ENCODE measurements at regions not wholly inside any gene's neighbourhood (a gene's known extent, or its start where the extent isn't known, plus 50 kb on each side); places are given as distances from the start of the nearest gene placed in this dataset.
"Not testable (repeated sequence)": the region's sequence is repeated elsewhere in the genome, so short reads cannot be mapped to it uniquely, and the experiment has no call there.

DNA sequence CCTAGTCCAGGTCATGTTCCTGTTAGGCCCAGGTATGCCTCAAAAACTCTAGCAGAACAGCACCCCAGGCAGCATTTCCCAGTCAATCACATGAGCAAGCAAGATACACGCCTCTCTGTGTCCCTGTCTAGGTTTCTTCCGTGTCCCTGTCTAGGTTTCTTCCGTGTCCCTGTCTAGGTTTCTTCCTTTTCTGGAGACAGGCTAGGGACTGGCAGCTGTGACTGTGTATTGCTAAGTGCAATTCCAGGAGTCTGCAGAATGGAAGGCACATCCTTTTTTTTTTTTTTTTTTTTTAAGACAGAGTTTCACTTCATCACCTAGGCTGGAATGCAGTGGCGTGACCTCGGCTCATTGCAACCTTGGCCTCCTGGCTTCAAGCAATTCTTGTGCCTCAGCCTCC, 77.6 kb downstream of the SETD4 start:
- peaks cover 0 to 8% (median 4%) of the 10 kb centered on the region in 11 donors for H3K9me3 Mint-ChIP-seq
- H3K27ac Mint-ChIP-seq = no peak overlapping the region
- Histone ChIP-seq H3K4me1 (ENCODE audit: control insufficient read depth in 2 of 2, insufficient read depth in 2 of 2, low read length in 2 of 2) (no peaks in the 10 kb centered on the region), H3K27me3 (ENCODE audit: control insufficient read depth in 2 of 2, insufficient read depth in 2 of 2, low read length in 2 of 2) (no peaks in the 10 kb centered on the region), H3K4me3 (ENCODE audit: low read length) (no peak overlapping the region), H3K27ac (ENCODE audit: low read depth, low read length) (no peak overlapping the region), H3K9me3 (ENCODE audit: control insufficient read depth in 2 of 3, low read length in 3 of 3) (no peaks in the 10 kb centered on the region), H3K36me3 (ENCODE audit: control insufficient read depth in 2 of 3, insufficient read depth in 3 of 3, low read length in 3 of 3) (no peaks in the 10 kb centered on the region)
- ChIA-PET POLR2A (no interaction called here), CTCF (interaction anchor here (0.5 kb wide), 1 partner anchor 652 kb away, joined by 3 read pairs; no protein-coding TSS in a partner anchor)
- DNase-seq (no peak), ATAC-seq (no peak)
- intact Hi-C loops (cut with micrococcal nuclease) = no loop called here
- H3K36me3 Mint-ChIP-seq = no peaks in the 10 kb centered on the region
- H3K27me3 Mint-ChIP-seq = peaks cover 2 to 31% (median 5%) of the 10 kb centered on the region in 5 donors
- no peak overlapping the region for H3K4me3 Mint-ChIP-seq
- no peaks in the 10 kb centered on the region for H3K4me1 Mint-ChIP-seq

DNA sequence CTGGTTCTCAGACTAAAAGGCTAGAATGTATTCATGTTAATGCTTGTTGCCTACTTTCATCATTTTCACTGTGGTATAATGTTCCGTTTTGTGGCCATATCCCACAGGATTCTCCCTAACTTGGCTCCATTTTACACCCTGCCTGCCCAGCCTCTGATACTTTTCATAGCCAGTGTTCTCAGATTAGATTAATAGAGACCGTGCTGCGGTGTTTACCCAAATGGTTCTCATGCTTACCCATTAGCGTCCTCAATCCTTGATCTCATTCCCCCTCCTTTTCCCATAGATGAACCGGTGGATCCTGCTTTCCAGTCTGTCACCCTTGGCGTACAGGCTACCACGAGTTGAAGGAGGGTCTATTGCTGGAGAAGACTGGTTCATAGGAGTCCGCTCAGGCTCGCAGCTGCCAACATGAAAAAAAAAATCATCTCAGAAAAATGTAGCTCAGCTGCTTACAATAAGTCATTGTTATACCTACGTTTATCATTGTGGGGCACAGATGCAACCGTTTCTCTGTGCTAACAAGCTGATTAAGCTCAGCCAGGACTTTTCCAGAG, 78.7 kb downstream of the SETD4 start:
- no peaks in the 10 kb centered on the region for H3K36me3 Mint-ChIP-seq
- peaks cover 2 to 34% (median 5%) of the 10 kb centered on the region in 5 donors for H3K27me3 Mint-ChIP-seq
- intact Hi-C loops (cut with micrococcal nuclease) = no loop called here
- POLR2A ChIA-PET = no interaction called here
- no peak for DNase-seq
- CTCF ChIA-PET = no interaction called here
- no peak overlapping the region for H3K4me3 ChIP-seq (ENCODE audit: low read length)
- H3K4me3 Mint-ChIP-seq = no peak overlapping the region
- no peaks in the 10 kb centered on the region for H3K4me1 Mint-ChIP-seq
- no peak overlapping the region for H3K27ac ChIP-seq (ENCODE audit: low read depth, low read length)
- H3K27ac Mint-ChIP-seq = no peak overlapping the region
- ATAC-seq = no peak
- H3K4me1 ChIP-seq (ENCODE audit: control insufficient read depth in 2 of 2, insufficient read depth in 2 of 2, low read length in 2 of 2) = no peaks in the 10 kb centered on the region
- H3K27me3 ChIP-seq (ENCODE audit: control insufficient read depth in 2 of 2, insufficient read depth in 2 of 2, low read length in 2 of 2) = no peaks in the 10 kb centered on the region
- H3K36me3 ChIP-seq (ENCODE audit: control insufficient read depth in 2 of 3, insufficient read depth in 3 of 3, low read length in 3 of 3) = no peaks in the 10 kb centered on the region
- H3K9me3 Mint-ChIP-seq = peaks cover 0 to 8% (median 4%) of the 10 kb centered on the region in 11 donors
- no peaks in the 10 kb centered on the region for H3K9me3 ChIP-seq (ENCODE audit: control insufficient read depth in 2 of 3, low read length in 3 of 3)

DNA sequence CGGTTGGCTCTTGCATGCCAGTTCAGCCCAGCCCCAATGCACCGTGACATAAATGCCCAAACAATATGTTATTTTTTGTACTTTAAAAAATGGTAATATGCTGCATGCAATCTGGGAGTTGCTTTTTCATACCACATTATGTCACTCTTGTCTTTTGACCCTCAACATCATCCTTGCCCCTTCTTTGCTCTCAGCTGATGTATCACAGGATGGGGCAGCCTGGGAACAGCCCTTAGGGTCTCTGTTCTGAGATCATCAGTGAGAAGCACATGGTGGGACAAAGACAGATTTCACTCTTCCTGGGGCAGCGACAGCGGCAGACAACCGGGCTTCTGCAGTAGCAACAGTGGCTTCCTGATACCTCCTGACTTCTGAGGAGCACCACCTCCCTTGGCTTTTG, 79.5 kb downstream of the SETD4 start:
- intact Hi-C loops (cut with micrococcal nuclease) = no loop called here
- Histone ChIP-seq H3K4me3 (ENCODE audit: low read length) (no peak overlapping the region), H3K27me3 (ENCODE audit: control insufficient read depth in 2 of 2, insufficient read depth in 2 of 2, low read length in 2 of 2) (no peaks in the 10 kb centered on the region), H3K4me1 (ENCODE audit: control insufficient read depth in 2 of 2, insufficient read depth in 2 of 2, low read length in 2 of 2) (no peaks in the 10 kb centered on the region), H3K36me3 (ENCODE audit: control insufficient read depth in 2 of 3, insufficient read depth in 3 of 3, low read length in 3 of 3) (no peaks in the 10 kb centered on the region), H3K27ac (ENCODE audit: low read depth, low read length) (no peak overlapping the region), H3K9me3 (ENCODE audit: control insufficient read depth in 2 of 3, low read length in 3 of 3) (no peaks in the 10 kb centered on the region)
- H3K4me3 Mint-ChIP-seq = no peak overlapping the region
- DNase-seq = no peak
- POLR2A ChIA-PET = no interaction called here
- no peaks in the 10 kb centered on the region for H3K4me1 Mint-ChIP-seq
- peaks cover 0 to 8% (median 4%) of the 10 kb centered on the region in 11 donors for H3K9me3 Mint-ChIP-seq
- no peak for ATAC-seq
- H3K27me3 Mint-ChIP-seq = peaks cover 2 to 28% (median 5%) of the 10 kb centered on the region in 5 donors
- H3K36me3 Mint-ChIP-seq = no peaks in the 10 kb centered on the region
- CTCF ChIA-PET = no interaction called here
- no peak overlapping the region for H3K27ac Mint-ChIP-seq

DNA sequence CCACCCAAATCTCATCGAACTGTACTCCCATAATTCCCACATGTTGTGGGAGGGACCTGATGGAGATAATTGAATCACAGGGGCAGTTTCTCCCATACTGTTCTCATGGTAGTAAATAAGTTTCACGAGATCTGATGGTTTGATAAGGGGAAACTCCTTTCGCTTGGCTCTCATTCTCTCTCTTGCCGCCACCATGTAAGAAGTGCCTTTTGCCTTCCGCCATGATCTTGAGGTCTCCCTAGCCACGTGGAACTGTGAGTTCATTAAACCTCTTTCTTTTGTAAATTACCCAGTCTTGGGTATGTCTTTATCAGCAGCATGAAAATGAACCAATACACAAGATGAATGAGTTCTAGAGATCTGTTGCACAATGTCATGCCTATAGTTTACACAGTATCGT, 82.5 kb downstream of the SETD4 start:
- ATAC-seq; POLR2A ChIA-PET; H3K27ac Mint-ChIP-seq; H3K9me3 Mint-ChIP-seq; CTCF ChIA-PET; H3K36me3 ChIP-seq (ENCODE audit: control insufficient read depth in 2 of 3, insufficient read depth in 3 of 3, low read length in 3 of 3); H3K4me3 Mint-ChIP-seq; H3K4me1 Mint-ChIP-seq; DNase-seq; H3K27ac ChIP-seq (ENCODE audit: low read depth, low read length); intact Hi-C loops (cut with micrococcal nuclease); H3K27me3 ChIP-seq (ENCODE audit: control insufficient read depth in 2 of 2, insufficient read depth in 2 of 2, low read length in 2 of 2); H3K4me3 ChIP-seq (ENCODE audit: low read length); H3K36me3 Mint-ChIP-seq; H3K4me1 ChIP-seq (ENCODE audit: control insufficient read depth in 2 of 2, insufficient read depth in 2 of 2, low read length in 2 of 2); H3K9me3 ChIP-seq (ENCODE audit: control insufficient read depth in 2 of 3, low read length in 3 of 3): not testable (repeated sequence)
- peaks cover 0 to 12% (median 4%) of the 10 kb centered on the region in 5 donors for H3K27me3 Mint-ChIP-seq

DNA sequence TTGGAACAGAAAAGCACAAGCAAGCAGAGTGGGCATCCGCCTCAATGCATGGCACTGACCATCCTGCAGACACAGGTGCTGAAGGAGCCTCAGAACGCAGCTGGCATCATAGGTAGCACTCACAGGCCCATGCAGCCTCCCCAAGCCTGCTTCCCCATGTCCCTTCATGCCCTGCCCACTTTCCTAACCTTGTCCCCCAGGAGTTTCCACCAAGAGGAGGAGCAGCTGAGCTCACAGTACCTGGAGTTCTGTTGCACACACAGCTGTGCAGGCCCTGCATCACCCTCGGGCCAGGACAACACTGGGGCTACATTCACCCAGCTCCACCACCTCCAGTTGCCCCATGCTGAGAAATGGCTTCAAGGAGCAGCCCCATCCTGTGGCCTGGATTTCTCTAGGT, 83.4 kb downstream of the SETD4 start:
- H3K4me3 ChIP-seq (ENCODE audit: low read length) = no peak overlapping the region
- intact Hi-C loops (cut with micrococcal nuclease) = no loop called here
- Mint-ChIP-seq H3K4me3 (no peak overlapping the region), H3K4me1 (no peaks in the 10 kb centered on the region), H3K27ac (no peak overlapping the region), H3K36me3 (no peaks in the 10 kb centered on the region), H3K27me3 (peaks cover 0 to 14% (median 6%) of the 10 kb centered on the region in 5 donors), H3K9me3 (peaks cover 0 to 8% (median 4%) of the 10 kb centered on the region in 11 donors)
- DNase-seq (no peak), ATAC-seq (no peak)
- no peak overlapping the region for H3K27ac ChIP-seq (ENCODE audit: low read depth, low read length)
- no peaks in the 10 kb centered on the region for H3K9me3 ChIP-seq (ENCODE audit: control insufficient read depth in 2 of 3, low read length in 3 of 3)
- POLR2A ChIA-PET = no interaction called here
- CTCF ChIA-PET = interaction anchor here (0.6 kb wide), 1 partner anchor 1087 kb away, joined by 3 read pairs; no protein-coding TSS in a partner anchor
- no peaks in the 10 kb centered on the region for H3K4me1 ChIP-seq (ENCODE audit: control insufficient read depth in 2 of 2, insufficient read depth in 2 of 2, low read length in 2 of 2)
- no peaks in the 10 kb centered on the region for H3K36me3 ChIP-seq (ENCODE audit: control insufficient read depth in 2 of 3, insufficient read depth in 3 of 3, low read length in 3 of 3)
- no peaks in the 10 kb centered on the region for H3K27me3 ChIP-seq (ENCODE audit: control insufficient read depth in 2 of 2, insufficient read depth in 2 of 2, low read length in 2 of 2)

DNA sequence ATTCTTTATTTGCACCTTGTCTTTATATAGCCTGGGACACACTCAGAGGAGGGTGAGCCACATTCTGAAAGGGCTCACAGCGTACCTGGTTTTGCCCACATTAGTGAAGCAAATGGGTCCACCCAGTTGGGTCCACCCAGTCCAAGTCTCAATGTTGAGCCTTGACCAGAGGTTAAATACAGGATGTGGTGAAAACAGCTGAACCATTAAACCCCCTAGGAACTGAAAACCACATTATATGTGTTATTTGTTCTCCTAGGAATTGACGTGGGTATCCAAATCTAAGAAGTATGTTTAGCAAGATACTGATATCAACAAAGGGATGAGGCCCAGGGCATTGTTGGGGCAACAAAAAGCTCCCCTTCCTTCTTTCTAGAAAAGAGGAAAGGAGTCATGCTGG, 83.8 kb downstream of the SETD4 start:
- ATAC-seq (no peak), DNase-seq (no peak)
- ChIA-PET CTCF (interaction anchor here (0.6 kb wide), 1 partner anchor 1087 kb away, joined by 3 read pairs; no protein-coding TSS in a partner anchor), POLR2A (no interaction called here)
- Histone ChIP-seq H3K4me3 (ENCODE audit: low read length) (no peak overlapping the region), H3K4me1 (ENCODE audit: control insufficient read depth in 2 of 2, insufficient read depth in 2 of 2, low read length in 2 of 2) (no peaks in the 10 kb centered on the region), H3K27me3 (ENCODE audit: control insufficient read depth in 2 of 2, insufficient read depth in 2 of 2, low read length in 2 of 2) (no peaks in the 10 kb centered on the region), H3K9me3 (ENCODE audit: control insufficient read depth in 2 of 3, low read length in 3 of 3) (no peaks in the 10 kb centered on the region), H3K36me3 (ENCODE audit: control insufficient read depth in 2 of 3, insufficient read depth in 3 of 3, low read length in 3 of 3) (no peaks in the 10 kb centered on the region), H3K27ac (ENCODE audit: low read depth, low read length) (no peak overlapping the region)
- Mint-ChIP-seq H3K36me3 (no peaks in the 10 kb centered on the region), H3K4me1 (no peaks in the 10 kb centered on the region), H3K4me3 (no peak overlapping the region), H3K27ac (no peak overlapping the region), H3K9me3 (peaks cover 0 to 8% (median 4%) of the 10 kb centered on the region in 11 donors), H3K27me3 (peaks cover 0 to 14% (median 6%) of the 10 kb centered on the region in 5 donors)
- intact Hi-C loops (cut with micrococcal nuclease) = no loop called here

DNA sequence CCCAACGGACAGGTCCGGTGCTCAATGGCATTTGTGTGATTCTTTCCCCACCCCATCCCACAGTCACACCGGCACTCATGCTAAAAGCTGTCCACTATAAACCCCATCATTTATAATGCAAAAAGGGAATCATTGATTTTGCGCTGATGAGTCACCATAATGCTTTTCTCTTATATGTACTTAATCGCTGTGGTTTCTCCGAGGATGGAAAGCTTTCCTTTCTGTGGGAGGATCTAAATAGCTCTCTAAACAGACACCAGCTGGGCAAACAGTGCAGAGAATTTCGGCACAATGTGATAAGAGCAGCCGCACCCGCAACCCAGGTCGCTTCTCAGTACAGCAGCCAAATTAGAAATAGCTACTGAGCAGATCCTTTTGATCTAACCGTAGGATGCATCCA, 85.6 kb downstream of the SETD4 start:
- Mint-ChIP-seq H3K4me1 (no peaks in the 10 kb centered on the region), H3K9me3 (peaks cover 0 to 8% (median 4%) of the 10 kb centered on the region in 11 donors), H3K36me3 (no peaks in the 10 kb centered on the region), H3K27me3 (peaks cover 0 to 14% (median 6%) of the 10 kb centered on the region in 5 donors), H3K4me3 (no peak overlapping the region), H3K27ac (no peak overlapping the region)
- Histone ChIP-seq H3K27ac (ENCODE audit: low read depth, low read length) (no peak overlapping the region), H3K4me3 (ENCODE audit: low read length) (no peak overlapping the region), H3K4me1 (ENCODE audit: control insufficient read depth in 2 of 2, insufficient read depth in 2 of 2, low read length in 2 of 2) (no peaks in the 10 kb centered on the region), H3K36me3 (ENCODE audit: control insufficient read depth in 2 of 3, insufficient read depth in 3 of 3, low read length in 3 of 3) (no peaks in the 10 kb centered on the region), H3K27me3 (ENCODE audit: control insufficient read depth in 2 of 2, insufficient read depth in 2 of 2, low read length in 2 of 2) (no peaks in the 10 kb centered on the region), H3K9me3 (ENCODE audit: control insufficient read depth in 2 of 3, low read length in 3 of 3) (no peaks in the 10 kb centered on the region)
- ATAC-seq = no peak
- POLR2A ChIA-PET = no interaction called here
- CTCF ChIA-PET = no interaction called here
- intact Hi-C loops (cut with micrococcal nuclease) = no loop called here
- no peak for DNase-seq
